ENCODE measurements at regions not wholly inside any gene's neighbourhood (a gene's known extent, or its start where the extent isn't known, plus 50 kb on each side); places are given as distances from the start of the nearest gene placed in this dataset.

DNA sequence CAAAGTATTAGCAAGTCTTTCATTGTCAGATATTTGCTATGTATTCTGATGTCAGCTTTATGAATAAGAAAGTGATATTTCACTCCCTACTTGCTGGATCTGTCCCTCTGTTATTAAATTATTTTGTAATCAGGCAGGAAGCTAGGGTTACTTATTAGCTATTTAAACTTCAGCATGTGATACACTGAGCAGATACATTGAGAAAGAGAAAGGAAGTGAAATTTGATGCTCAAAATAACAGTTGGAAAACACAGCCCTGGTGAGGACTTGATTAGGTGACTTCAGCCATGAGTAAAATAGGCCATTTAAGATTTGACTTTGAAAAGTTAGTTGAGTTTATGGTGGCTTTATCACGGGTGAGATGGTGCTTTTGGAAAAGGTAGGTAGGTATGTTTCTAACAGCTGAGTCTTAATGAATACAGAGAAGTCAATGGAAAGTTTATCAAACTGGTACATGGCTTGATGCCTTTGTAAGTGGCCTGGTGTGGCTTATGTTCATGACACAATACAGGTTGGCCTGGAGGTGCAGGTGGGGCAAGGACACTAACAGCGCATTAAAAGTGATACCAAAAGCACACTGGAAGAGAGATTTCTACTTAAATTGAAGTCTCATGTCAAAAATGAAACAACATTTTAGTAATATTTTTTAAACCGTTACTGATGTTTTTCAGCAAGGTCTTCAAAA, 321.2 kb upstream of the SPOCK3 start:
- H3K4me2 ChIP-seq (ENCODE audit: low read length) = no peak overlapping the region
- H2AFZ ChIP-seq (ENCODE audit: low read depth, low read length) = no peak overlapping the region
- no peak overlapping the region for H3K9ac ChIP-seq (ENCODE audit: low read length)
- H3K79me2 ChIP-seq (replicated peaks; ENCODE audit: insufficient read depth, low read length) = no peaks in the 10 kb centered on the region
- no peaks in the 10 kb centered on the region for H3F3A ChIP-seq (ENCODE audit: insufficient read depth, low read length, poor library complexity, severe bottlenecking)
- TF ChIP-seq EZH2 (IDR thresholded peaks at IDR 0.05; ENCODE audit: borderline replicate concordance, insufficient read depth, low read length, poor library complexity, severe bottlenecking) = no peak
- no peak for TF ChIP-seq RAD21 (conservative IDR thresholded peaks at IDR 0.05)
- TF ChIP-seq POLR2AphosphoS5 (IDR thresholded peaks at IDR 0.05) = no peak
- TF ChIP-seq TAF1 (IDR thresholded peaks at IDR 0.05; ENCODE audit: low read depth) = no peak
- TF ChIP-seq EP300 (conservative IDR thresholded peaks at IDR 0.05; ENCODE audit: poor library complexity, severe bottlenecking) = no peak
- no peak for TF ChIP-seq MXI1 (conservative IDR thresholded peaks at IDR 0.05; ENCODE audit: poor library complexity, severe bottlenecking)
- TF ChIP-seq SMC3 (conservative IDR thresholded peaks at IDR 0.05; ENCODE audit: poor library complexity) = no peak
- TF ChIP-seq, protein P1, sequence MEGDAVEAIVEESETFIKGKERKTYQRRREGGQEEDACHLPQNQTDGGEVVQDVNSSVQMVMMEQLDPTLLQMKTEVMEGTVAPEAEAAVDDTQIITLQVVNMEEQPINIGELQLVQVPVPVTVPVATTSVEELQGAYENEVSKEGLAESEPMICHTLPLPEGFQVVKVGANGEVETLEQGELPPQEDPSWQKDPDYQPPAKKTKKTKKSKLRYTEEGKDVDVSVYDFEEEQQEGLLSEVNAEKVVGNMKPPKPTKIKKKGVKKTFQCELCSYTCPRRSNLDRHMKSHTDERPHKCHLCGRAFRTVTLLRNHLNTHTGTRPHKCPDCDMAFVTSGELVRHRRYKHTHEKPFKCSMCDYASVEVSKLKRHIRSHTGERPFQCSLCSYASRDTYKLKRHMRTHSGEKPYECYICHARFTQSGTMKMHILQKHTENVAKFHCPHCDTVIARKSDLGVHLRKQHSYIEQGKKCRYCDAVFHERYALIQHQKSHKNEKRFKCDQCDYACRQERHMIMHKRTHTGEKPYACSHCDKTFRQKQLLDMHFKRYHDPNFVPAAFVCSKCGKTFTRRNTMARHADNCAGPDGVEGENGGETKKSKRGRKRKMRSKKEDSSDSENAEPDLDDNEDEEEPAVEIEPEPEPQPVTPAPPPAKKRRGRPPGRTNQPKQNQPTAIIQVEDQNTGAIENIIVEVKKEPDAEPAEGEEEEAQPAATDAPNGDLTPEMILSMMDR (IDR thresholded peaks at IDR 0.05; ENCODE audit: poor library complexity, severe bottlenecking) = no peak
- TF ChIP-seq, protein P2, sequence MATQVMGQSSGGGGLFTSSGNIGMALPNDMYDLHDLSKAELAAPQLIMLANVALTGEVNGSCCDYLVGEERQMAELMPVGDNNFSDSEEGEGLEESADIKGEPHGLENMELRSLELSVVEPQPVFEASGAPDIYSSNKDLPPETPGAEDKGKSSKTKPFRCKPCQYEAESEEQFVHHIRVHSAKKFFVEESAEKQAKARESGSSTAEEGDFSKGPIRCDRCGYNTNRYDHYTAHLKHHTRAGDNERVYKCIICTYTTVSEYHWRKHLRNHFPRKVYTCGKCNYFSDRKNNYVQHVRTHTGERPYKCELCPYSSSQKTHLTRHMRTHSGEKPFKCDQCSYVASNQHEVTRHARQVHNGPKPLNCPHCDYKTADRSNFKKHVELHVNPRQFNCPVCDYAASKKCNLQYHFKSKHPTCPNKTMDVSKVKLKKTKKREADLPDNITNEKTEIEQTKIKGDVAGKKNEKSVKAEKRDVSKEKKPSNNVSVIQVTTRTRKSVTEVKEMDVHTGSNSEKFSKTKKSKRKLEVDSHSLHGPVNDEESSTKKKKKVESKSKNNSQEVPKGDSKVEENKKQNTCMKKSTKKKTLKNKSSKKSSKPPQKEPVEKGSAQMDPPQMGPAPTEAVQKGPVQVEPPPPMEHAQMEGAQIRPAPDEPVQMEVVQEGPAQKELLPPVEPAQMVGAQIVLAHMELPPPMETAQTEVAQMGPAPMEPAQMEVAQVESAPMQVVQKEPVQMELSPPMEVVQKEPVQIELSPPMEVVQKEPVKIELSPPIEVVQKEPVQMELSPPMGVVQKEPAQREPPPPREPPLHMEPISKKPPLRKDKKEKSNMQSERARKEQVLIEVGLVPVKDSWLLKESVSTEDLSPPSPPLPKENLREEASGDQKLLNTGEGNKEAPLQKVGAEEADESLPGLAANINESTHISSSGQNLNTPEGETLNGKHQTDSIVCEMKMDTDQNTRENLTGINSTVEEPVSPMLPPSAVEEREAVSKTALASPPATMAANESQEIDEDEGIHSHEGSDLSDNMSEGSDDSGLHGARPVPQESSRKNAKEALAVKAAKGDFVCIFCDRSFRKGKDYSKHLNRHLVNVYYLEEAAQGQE (IDR thresholded peaks at IDR 0.05; ENCODE audit: borderline replicate concordance) = no peak
- H3K4me3 ChIP-seq (ENCODE audit: low read length) = no peak overlapping the region
- H3K36me3 ChIP-seq (ENCODE audit: insufficient read depth, low read length) = no peaks in the 10 kb centered on the region
- H3K27me3 ChIP-seq (ENCODE audit: insufficient read depth, low read depth, low read length) = no peaks in the 10 kb centered on the region
- no peaks in the 10 kb centered on the region for H3K9me3 ChIP-seq (ENCODE audit: low read length)
- no peaks in the 10 kb centered on the region for H4K20me1 ChIP-seq (ENCODE audit: insufficient read depth)
- H3K9me2 ChIP-seq (ENCODE audit: insufficient read depth, low read length) = no peaks in the 10 kb centered on the region
- no peak overlapping the region for H3K27ac ChIP-seq (ENCODE audit: low read length)

DNA sequence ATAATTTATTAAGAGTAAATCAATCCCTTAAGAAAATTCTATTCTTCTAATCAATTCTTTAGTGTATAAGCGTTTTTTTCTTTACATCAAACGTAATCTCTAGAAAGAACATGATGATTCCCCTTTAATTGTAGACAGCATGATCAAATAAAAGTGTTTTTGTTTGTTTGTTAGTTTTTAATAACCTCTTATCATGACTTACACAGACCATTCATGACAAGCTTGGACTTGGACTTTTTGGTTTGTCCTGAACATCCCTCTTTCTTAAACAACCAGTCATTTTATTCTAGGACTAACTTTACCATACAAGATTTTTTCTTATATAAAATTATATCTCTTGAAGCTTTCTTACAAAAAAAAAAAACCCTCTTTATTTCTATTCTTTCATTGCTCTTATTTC, 344.6 kb upstream of the SPOCK3 start:
- H3F3A ChIP-seq (ENCODE audit: insufficient read depth, low read length, poor library complexity, severe bottlenecking) = no peaks in the 10 kb centered on the region
- no peaks in the 10 kb centered on the region for H4K20me1 ChIP-seq (ENCODE audit: insufficient read depth)
- H2AFZ ChIP-seq (ENCODE audit: low read depth, low read length) = no peak overlapping the region
- H3K9ac ChIP-seq (ENCODE audit: low read length) = no peak overlapping the region
- no peaks in the 10 kb centered on the region for H3K9me2 ChIP-seq (ENCODE audit: insufficient read depth, low read length)
- no peaks in the 10 kb centered on the region for H3K9me3 ChIP-seq (ENCODE audit: low read length)
- H3K36me3 ChIP-seq (ENCODE audit: insufficient read depth, low read length) = no peaks in the 10 kb centered on the region
- no peak overlapping the region for H3K4me2 ChIP-seq (ENCODE audit: low read length)
- no peaks in the 10 kb centered on the region for H3K27me3 ChIP-seq (ENCODE audit: insufficient read depth, low read depth, low read length)
- H3K4me3 ChIP-seq (ENCODE audit: low read length) = no peak overlapping the region
- no peaks in the 10 kb centered on the region for H3K79me2 ChIP-seq (replicated peaks; ENCODE audit: insufficient read depth, low read length)
- H3K27ac ChIP-seq (ENCODE audit: low read length) = no peak overlapping the region
- TF ChIP-seq, protein P1 (IDR thresholded peaks at IDR 0.05; ENCODE audit: poor library complexity, severe bottlenecking) = no peak
- TF ChIP-seq EZH2 (IDR thresholded peaks at IDR 0.05; ENCODE audit: borderline replicate concordance, insufficient read depth, low read length, poor library complexity, severe bottlenecking) = no peak
- TF ChIP-seq, protein P2 (IDR thresholded peaks at IDR 0.05; ENCODE audit: borderline replicate concordance) = no peak
- no peak for TF ChIP-seq SMC3 (conservative IDR thresholded peaks at IDR 0.05; ENCODE audit: poor library complexity)

Measured in neural cell (in vitro differentiated cells).